GM23338 (cell line): ENCODE measurements at regions not wholly inside any gene's neighbourhood (a gene's known extent, or its start where the extent isn't known, plus 50 kb on each side); places are given as distances from the start of the nearest gene placed in this dataset.

Experiments used
- EZH2phosphoT487 ChIP-seq: fragments of 200-600 bp; sonication (generic); IDR thresholded peaks from one replicate; pipeline ENCODE4 v1.8.1; 2018; ENCODE audit warnings: antibody characterized with exemption; ENCODE audit not compliant: unreplicated experiment
- TF ChIP-seq, protein P1 (sequence below), 2 experiments: fragments of 200-600 bp in 1 of 2; sonication (generic) in 1 of 2; conservative IDR thresholded peaks; 2 replicates each; pipeline versions ENCODE4 v1.5.1 to v1.6.1; 2016 to 2017; ENCODE audit warnings: antibody characterized with exemption in 2 of 2, low read depth in 2 of 2, mild to moderate bottlenecking in 2 of 2, moderate library complexity in 1 of 2
- TF ChIP-seq, protein P2 (sequence below): IDR thresholded peaks from one replicate; pipeline ENCODE4 v1.6.1; 2018; ENCODE audit warnings: antibody characterized with exemption; ENCODE audit not compliant: unreplicated experiment

DNA sequence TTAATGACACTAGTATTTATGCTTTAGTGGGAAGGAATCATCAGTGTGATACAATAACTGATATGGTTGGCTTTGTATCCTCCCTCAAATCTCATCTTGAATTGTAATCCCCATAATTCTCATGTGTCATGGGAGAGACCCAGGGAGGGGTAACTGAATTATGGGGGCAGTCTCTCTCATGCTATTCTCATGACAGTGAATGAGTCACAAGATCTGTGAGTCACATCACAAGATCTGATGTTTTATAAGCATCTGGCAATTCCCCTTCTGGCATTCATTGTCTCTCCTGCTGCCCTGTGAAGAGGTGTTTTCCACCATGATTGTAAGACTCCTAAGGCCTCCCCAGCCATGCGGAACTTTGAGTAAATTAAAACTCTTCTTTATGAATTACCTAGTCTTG is 1760.3 kb downstream of the NCAM2 start:
- TF ChIP-seq, protein P1, sequence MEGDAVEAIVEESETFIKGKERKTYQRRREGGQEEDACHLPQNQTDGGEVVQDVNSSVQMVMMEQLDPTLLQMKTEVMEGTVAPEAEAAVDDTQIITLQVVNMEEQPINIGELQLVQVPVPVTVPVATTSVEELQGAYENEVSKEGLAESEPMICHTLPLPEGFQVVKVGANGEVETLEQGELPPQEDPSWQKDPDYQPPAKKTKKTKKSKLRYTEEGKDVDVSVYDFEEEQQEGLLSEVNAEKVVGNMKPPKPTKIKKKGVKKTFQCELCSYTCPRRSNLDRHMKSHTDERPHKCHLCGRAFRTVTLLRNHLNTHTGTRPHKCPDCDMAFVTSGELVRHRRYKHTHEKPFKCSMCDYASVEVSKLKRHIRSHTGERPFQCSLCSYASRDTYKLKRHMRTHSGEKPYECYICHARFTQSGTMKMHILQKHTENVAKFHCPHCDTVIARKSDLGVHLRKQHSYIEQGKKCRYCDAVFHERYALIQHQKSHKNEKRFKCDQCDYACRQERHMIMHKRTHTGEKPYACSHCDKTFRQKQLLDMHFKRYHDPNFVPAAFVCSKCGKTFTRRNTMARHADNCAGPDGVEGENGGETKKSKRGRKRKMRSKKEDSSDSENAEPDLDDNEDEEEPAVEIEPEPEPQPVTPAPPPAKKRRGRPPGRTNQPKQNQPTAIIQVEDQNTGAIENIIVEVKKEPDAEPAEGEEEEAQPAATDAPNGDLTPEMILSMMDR (conservative IDR thresholded peaks at IDR 0.05; ENCODE audit: low read depth in 2 of 2), result no peak
- TF ChIP-seq, protein P2, sequence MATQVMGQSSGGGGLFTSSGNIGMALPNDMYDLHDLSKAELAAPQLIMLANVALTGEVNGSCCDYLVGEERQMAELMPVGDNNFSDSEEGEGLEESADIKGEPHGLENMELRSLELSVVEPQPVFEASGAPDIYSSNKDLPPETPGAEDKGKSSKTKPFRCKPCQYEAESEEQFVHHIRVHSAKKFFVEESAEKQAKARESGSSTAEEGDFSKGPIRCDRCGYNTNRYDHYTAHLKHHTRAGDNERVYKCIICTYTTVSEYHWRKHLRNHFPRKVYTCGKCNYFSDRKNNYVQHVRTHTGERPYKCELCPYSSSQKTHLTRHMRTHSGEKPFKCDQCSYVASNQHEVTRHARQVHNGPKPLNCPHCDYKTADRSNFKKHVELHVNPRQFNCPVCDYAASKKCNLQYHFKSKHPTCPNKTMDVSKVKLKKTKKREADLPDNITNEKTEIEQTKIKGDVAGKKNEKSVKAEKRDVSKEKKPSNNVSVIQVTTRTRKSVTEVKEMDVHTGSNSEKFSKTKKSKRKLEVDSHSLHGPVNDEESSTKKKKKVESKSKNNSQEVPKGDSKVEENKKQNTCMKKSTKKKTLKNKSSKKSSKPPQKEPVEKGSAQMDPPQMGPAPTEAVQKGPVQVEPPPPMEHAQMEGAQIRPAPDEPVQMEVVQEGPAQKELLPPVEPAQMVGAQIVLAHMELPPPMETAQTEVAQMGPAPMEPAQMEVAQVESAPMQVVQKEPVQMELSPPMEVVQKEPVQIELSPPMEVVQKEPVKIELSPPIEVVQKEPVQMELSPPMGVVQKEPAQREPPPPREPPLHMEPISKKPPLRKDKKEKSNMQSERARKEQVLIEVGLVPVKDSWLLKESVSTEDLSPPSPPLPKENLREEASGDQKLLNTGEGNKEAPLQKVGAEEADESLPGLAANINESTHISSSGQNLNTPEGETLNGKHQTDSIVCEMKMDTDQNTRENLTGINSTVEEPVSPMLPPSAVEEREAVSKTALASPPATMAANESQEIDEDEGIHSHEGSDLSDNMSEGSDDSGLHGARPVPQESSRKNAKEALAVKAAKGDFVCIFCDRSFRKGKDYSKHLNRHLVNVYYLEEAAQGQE, result no peak
- no peak for TF ChIP-seq EZH2phosphoT487
